ENCODE measurements at regions not wholly inside any gene's neighbourhood (a gene's known extent, or its start where the extent isn't known, plus 50 kb on each side); places are given as distances from the start of the nearest gene placed in this dataset.
"Not testable (repeated sequence)": the region's sequence is repeated elsewhere in the genome, so short reads cannot be mapped to it uniquely, and the experiment has no call there.

- TF ChIP-seq CTCF (IDR thresholded peaks at IDR 0.05; ENCODE audit: insufficient read depth, low read length, poor library complexity, severe bottlenecking): no peak
- Histone ChIP-seq H3K27me3 (replicated peaks; ENCODE audit: control insufficient read depth, insufficient read depth, low read length) (no peaks in the 10 kb centered on the region), H3K36me3 (ENCODE audit: control insufficient read depth, insufficient read depth, low read length) (no peaks in the 10 kb centered on the region), H3K4me3 (replicated peaks; ENCODE audit: low read depth, low read length) (no peak overlapping the region)
- no peak for DNase-seq (ENCODE audit: extremely low read depth, insufficient read length)
Observed at GRCh38 chr5:57002959-57003485, 51.1 kb upstream of the MIER3 start.

GRCh38 chr5:57003566-57003965 lies 51.6 kb upstream of the MIER3 start:
- DNase-seq (ENCODE audit: extremely low read depth, insufficient read length); H3K27me3 ChIP-seq (replicated peaks; ENCODE audit: control insufficient read depth, insufficient read depth, low read length); H3K4me3 ChIP-seq (replicated peaks; ENCODE audit: low read depth, low read length); H3K36me3 ChIP-seq (ENCODE audit: control insufficient read depth, insufficient read depth, low read length): not testable (repeated sequence)

- Histone ChIP-seq H3K27me3 (replicated peaks; ENCODE audit: control insufficient read depth, insufficient read depth, low read length) (no peaks in the 10 kb centered on the region), H3K36me3 (ENCODE audit: control insufficient read depth, insufficient read depth, low read length) (no peaks in the 10 kb centered on the region), H3K4me3 (replicated peaks; ENCODE audit: low read depth, low read length) (no peak overlapping the region)
- DNase-seq (ENCODE audit: extremely low read depth, insufficient read length): no peak
- TF ChIP-seq CTCF (IDR thresholded peaks at IDR 0.05; ENCODE audit: insufficient read depth, low read length, poor library complexity, severe bottlenecking): no peak
Observed at GRCh38 chr5:57004800-57005199, 52.9 kb upstream of the MIER3 start.

- DNase-seq (ENCODE audit: extremely low read depth, insufficient read length): no peak
- Histone ChIP-seq H3K27me3 (replicated peaks; ENCODE audit: control insufficient read depth, insufficient read depth, low read length) (no peaks in the 10 kb centered on the region), H3K36me3 (ENCODE audit: control insufficient read depth, insufficient read depth, low read length) (no peaks in the 10 kb centered on the region), H3K4me3 (replicated peaks; ENCODE audit: low read depth, low read length) (no peak overlapping the region)
- no peak for TF ChIP-seq CTCF (IDR thresholded peaks at IDR 0.05; ENCODE audit: insufficient read depth, low read length, poor library complexity, severe bottlenecking)
Observed at GRCh38 chr5:57007344-57007743, 55.4 kb upstream of the MIER3 start.

- TF ChIP-seq CTCF (IDR thresholded peaks at IDR 0.05; ENCODE audit: insufficient read depth, low read length, poor library complexity, severe bottlenecking): no peak
- Histone ChIP-seq H3K27me3 (replicated peaks; ENCODE audit: control insufficient read depth, insufficient read depth, low read length) (no peaks in the 10 kb centered on the region), H3K4me3 (replicated peaks; ENCODE audit: low read depth, low read length) (no peak overlapping the region)
Observed at GRCh38 chr5:57009811-57010210, 57.9 kb upstream of the MIER3 start.

GRCh38 chr5:57010786-57011185 lies 58.9 kb upstream of the MIER3 start:
- H3K4me3 ChIP-seq (replicated peaks; ENCODE audit: low read depth, low read length): no peak overlapping the region
- DNase-seq (ENCODE audit: extremely low read depth, insufficient read length): no peak
- H3K36me3 ChIP-seq (ENCODE audit: control insufficient read depth, insufficient read depth, low read length): no peaks in the 10 kb centered on the region
- no peak for TF ChIP-seq CTCF (IDR thresholded peaks at IDR 0.05; ENCODE audit: insufficient read depth, low read length, poor library complexity, severe bottlenecking)
- H3K27me3 ChIP-seq (replicated peaks; ENCODE audit: control insufficient read depth, insufficient read depth, low read length): no peaks in the 10 kb centered on the region

More at GRCh38 chr5:57009811-57010210, 57.9 kb upstream of the MIER3 start:
- no peak for DNase-seq (ENCODE audit: extremely low read depth, insufficient read length)
- H3K36me3 ChIP-seq (ENCODE audit: control insufficient read depth, insufficient read depth, low read length): no peaks in the 10 kb centered on the region
